Hematopoietic multipotent progenitor cell treated with erythropoietin and hydrocortisone succinate and interleukin-3 and kit ligand, for 15 days (in vitro differentiated cells): ENCODE measurements at regions not wholly inside any gene's neighbourhood (a gene's known extent, or its start where the extent isn't known, plus 50 kb on each side); places are given as distances from the start of the nearest gene placed in this dataset.
"Not testable (repeated sequence)": the region's sequence is repeated elsewhere in the genome, so short reads cannot be mapped to it uniquely, and the experiment has no call there.

Experiments used
- DNase-seq: peaks from one replicate; pipeline ENCODE4 v3.0.0-alpha.2; 2015; ENCODE audit warnings: low spot score

DNA sequence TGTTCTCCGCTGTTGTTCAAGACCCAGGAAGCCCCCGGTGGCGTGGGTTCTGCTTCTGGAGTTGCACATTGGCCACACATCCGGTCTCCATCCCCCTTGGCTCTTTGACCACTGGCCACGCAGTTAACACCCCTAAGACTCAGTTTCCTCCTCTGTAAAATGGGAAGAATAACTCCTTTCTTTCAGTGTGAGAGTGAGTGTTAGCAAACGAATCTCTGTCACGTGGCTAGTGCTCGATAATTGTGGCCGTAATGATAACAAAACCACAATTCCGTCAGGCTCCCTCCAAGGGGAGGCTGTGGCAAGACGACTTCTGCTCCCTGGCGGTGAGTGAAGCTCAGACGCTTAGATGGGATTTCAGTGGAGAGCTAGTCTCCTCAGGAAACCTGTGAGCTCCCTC, 315.2 kb upstream of the B3GAT1 start:
- no peak for DNase-seq

DNA sequence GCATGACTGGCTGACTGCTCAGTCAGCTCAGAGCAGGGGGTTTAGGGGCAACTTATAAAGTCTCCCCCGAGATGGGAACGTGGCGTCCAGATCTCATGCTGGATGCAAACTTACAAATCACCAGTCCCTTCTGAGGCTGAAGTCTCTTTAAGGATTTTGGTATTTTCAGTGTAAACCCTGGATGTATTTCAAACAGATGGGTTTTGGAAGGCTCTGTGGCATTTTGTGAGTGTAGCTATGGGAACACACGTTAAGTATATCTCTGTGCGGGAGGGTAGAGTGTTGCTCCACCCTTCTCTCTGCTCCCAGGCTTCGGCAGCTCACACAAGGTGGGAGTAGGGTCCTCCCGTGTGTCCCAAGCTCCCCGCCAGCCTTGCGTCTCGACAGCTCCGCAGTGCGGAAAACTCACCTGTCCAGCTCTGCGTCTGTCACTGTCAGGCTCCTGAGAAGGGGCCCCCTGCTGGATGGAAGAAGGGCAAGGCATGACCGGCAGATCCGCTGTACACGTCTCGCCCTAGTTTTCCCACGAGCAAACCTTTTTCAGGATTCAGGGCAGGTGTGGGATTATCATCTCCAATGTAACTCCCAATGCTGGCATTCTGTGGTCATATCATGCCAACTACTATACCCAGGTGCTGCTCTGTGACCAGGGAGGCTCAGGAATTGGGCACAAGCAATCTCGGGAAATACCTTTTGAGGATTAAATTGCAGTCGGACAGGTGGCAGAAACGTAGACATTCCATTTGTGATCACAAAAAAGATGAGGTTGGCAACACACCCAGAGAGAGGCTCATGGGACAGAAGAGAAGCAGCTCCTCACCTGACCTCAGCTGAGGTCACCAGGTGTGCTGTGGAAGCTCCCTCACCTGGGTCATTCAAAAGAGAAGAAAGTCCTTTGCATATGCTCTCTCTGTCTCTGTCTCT, 313.9 kb upstream of the B3GAT1 start:
- DNase-seq = no peak

DNA sequence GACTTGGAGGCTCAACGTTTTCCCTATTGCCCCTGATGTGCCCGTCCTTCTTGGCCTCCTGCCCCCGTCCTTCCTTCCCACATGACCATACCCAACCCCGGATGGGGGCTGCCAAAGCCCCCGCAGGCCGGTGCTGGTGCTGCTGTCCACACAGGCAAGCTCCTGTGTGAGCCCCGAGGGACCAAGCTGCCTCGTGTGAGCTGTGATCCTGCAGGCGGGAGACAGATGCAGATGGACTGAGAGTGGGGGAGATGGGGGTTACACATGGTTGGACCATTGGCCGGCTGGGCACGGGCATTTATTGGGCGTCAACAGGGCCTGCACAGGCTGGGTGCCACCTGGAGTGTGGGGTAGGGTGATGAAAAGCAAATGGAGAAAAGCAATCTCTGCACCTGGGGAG, 313.2 kb upstream of the B3GAT1 start:
- no peak for DNase-seq

DNA sequence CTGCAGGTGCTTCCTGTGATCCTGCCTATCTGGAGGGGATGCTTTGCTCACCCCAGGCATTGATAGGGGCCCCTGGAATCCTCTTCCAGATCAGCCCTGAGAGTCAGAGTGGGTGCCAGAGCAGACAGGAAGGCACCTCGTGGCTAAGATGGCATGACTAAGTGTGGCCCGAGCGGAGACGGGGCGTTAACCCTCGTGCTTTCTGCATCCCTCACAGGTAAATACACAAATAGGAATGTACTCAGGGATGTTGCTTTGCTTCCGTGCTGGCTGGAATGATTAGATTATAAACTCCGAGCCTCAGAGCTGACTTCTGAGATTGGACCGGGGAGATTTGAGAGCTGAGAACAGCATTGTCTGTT, 312.7 kb upstream of the B3GAT1 start:
- no peak for DNase-seq

DNA sequence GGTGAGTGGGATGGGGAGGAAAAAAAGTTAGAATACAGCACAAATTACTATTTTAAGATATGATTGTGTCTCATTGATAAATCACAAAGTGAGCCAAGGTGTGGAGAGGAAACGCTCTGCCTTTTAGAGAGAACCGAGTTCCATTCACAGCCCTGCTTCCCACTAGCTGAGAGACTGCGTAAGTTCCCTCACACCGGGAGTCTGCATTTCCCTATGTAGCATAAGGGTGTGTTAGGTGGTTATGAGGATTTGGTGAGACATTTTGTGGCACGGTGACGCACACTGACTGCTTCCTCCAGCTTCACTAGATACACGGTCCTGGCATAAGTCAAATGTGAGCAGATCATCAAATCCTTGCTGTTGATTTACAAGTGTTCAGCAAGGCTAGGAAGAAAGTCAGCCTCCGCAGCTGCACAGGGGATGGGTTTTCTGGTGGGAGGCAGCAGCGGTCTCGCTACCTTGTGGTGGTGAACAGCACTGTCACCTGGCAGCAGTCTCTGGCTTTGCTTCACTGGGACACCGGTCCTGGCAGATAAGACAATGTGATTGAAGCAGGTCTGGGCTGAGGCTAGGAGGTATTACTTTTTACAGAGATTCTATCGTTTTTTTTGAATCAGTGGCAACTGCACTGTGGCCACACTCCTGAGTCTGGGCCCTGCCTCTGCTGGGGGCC, 312.2 kb upstream of the B3GAT1 start:
- no peak for DNase-seq

DNA sequence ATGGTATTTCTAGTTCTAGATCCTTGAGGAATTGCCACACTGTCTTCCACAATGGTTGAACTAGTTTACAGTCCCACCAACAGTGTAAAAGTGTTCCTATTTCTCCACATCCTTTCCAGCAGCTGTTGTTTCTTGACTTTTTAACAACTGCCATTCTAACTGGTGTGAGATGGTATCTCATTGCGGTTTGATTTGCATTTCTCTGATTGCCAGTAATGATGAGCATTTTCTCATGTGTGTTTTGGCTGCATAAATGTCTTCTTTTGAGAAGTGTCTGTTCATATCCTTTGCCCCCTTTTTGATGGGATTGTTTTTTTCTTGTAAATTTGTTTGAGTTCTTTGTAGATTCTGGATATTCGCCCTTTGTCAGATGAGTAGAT, 308.6 kb upstream of the B3GAT1 start:
- not testable (repeated sequence) for DNase-seq

DNA sequence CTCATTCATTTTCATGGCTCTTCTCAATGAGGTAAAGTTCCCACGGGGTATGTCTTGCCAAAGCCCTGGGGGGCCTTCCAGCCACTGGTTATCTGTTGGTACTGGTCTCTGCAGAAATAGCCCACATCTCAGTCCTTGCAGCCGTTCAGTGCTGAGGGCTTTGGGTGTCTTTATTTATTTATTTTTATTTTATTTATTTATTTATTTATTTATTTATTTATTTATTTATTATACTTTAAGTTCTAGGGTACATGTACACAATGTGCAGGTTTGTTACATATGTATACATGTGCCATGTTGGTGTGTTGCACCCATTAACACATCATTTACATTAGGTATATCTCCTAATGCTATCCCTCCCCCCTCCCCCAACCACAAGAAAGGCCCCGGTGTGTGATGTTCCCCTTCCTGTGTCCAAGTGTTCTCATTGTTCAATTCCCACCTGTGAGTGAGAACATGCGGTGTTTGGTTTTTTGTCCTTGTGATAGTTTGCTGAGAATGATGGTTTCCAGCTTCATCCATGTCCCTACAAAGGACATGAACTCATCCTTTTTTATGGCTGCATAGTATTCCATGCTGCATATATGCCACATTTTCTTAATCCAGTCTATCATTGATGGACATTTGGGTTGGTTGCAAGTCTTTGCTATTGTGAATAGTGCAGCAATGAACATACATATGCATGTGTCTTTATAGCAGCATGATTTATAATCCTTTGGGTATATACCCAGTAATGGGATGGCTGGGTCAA, 308.1 kb upstream of the B3GAT1 start:
- not testable (repeated sequence) for DNase-seq

DNA sequence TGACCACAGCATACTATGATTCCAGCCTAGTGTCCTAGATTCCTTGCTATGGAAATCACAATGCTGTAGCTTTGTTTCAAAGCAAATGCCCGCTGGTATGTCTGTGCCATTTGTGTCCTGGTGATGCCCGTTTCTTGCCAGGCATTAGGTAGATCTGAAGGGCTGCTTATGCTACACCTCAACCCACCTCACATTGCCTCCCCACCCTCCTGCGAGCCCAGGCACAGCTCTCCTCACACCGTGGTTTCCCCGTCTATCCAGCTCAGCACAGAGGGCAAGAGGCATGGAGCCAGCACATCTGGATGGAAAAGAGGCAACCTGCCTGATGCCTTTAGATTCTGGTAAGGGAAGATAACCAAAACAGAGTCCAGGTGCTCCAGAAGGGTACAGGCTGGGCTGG, 307.4 kb upstream of the B3GAT1 start:
- DNase-seq = no peak

DNA sequence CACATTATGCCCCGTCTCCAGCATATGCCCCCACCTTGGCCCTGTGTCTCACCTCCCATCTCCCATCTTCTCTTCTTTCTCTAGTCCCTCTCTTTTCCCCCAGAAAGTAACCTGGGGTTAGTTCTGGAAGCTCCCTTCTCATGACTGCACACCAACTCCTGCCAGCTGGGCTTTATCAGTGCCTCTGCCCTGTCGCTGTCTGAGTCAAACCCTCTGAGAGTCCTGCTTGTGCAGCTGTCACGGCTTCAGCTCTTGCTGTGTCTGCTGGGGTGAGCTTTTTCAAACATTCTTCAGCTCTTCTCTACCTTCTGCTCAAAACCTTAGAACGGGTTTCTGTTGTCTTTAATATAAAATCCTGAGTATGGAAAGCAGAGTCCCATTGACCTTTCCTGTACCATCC, 304.5 kb upstream of the B3GAT1 start:
- DNase-seq = no peak

DNA sequence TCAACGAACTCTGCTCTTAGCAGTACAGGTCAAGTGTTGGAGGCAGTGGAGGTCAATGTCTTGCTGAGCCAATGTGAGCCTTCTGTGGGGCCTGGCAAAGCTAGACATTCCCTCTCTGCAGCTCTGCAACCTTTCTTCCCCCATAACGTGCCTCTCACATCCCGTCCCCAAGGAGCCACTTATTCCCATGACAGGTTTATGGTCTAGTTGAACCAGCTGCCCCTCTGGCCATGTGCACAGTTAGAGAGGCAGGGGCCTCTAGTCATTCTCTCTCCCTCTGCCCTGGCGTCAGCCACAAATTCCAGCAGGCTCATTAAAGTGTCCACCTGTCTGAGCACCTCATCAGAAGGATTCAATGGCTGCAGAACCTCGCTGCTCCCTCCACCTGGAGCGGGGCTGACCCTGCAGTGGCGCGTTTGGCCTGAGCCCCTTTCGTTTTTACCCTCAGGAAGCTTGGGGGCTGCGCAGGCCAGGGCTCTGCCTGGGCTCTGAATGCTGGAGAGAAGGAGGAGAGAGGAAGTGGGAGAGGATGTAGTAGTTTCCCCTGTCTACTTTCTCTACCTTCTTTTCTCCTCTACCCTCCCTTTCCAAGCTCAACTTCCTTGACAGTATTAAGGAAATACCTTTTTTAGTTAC, 302.1 kb upstream of the B3GAT1 start:
- no peak for DNase-seq

DNA sequence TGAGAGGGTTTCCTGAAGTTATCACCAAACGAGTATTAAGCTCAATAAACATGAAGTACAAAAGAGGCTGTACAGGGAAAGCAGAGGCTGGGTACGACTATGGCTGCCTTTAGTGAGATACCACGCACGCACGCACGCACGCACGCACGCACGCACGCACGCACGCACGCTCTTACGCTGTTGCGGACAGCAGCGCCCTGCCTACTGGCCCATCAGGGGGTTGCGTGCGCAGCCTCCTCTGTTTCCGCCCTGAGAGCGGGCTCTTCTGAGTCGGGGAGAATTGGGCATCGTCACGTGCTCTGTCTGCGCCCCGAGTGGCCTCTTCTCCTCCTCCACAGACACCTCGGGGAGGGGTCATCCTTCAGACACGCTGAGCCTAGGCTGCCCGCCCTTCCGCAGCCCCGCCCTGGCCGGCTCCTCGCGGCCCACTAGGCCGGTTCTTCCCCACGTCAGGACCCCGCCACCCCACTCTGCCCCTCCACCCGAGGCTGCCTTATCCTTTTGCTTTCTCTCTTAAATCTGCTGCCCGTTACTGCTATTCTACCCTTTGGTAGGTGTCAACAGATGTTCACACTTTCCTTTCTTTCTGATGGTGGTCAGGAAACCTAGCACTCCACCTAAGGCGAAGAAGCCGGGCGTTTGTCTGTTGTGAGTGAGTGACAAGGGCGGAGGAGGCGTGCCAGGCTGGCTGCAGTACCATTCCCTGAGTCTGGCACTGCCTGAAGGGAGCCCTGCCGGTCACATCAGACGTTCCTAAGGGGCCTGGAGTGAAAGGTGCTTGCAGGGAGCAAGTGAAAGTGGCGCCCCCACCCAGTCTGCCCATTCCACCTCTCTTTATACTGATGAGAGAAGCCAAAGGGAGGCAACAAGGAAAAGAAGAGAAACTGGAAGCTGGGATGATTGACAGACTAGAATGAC, 300.4 kb upstream of the B3GAT1 start:
- DNase-seq = no peak

DNA sequence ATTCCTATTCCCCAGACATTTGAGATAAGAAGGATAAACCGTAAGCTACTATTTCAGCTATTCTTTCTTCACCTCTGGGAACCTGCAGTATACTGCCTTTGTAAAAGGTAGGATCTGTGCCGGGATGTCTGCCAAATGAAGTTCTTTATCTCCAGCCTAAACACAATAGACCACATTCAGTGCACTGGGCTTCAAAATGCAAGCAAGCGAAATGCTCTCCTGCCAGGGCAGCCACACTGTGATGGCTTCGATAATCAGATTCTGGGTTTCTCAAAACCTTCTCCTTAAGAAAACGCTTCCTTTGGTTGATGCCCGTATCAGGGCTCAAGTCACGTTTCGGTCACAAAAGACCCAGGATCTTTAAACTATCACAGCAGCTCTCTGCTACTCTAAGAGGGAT, 299.5 kb upstream of the B3GAT1 start:
- DNase-seq = no peak

DNA sequence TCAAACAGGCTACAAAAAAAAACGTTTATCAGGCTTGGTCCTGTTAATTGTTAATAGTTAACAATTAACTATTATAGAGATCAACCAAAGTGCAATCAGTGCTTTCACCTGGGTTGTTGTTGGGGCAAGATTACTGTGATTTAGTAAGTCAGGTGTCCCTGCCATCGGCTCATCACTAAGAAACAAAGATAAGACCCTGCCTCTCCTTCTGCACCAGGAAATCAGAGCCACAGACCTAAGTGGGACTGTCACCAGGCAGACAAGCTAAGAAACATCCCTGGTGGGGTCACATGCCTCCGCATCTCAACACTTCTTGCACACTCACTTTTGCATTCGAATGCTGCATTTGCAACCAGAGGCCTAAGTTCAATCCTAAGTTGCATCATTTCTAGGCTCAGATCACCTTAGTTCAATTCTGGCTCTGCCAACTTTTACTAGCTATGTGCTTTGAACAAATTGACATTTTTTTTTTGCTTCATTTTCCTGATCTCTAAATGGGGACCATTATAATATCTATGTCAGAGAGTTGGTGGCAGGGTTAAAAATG, 298.9 kb upstream of the B3GAT1 start:
- DNase-seq = no peak

DNA sequence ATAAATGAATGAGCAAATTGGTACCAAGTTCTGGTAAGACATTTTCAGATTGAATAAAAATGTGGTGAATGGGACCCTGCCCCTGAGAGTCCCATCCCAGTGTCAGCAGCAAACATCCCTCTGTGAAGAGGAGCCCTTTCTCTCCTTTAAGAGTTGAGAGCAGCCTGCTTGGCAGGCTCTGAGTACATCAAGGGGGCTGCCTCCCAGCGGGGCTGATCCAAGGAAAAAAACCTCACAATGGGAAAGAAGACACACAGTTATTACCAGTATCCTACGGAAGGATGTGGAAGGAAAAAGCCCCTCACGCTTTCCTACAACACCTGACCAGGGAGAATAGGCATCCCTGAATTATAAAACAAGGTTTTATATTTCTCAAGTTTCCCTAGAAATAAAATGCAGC, 293.8 kb upstream of the B3GAT1 start:
- DNase-seq = no peak

DNA sequence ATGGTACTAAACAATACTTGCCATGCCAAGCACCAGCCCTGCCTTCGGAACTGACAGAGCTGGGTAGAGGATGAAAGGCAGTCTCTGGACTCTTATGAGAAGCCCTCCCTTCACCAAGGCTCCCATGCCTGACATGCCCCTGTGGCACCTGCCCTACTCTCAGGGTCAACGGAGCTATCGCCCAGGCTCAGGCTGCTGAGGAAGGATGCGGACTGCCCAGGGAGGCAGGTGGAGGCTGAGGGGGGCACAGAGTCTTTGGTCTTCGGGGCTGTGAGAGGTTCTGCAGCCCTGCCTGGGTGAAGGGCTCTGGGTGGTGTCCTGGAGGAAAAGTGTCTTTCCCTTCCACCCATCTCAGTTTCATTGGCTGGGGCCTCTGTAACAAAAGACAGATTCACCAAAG, 290.8 kb upstream of the B3GAT1 start:
- DNase-seq = no peak

DNA sequence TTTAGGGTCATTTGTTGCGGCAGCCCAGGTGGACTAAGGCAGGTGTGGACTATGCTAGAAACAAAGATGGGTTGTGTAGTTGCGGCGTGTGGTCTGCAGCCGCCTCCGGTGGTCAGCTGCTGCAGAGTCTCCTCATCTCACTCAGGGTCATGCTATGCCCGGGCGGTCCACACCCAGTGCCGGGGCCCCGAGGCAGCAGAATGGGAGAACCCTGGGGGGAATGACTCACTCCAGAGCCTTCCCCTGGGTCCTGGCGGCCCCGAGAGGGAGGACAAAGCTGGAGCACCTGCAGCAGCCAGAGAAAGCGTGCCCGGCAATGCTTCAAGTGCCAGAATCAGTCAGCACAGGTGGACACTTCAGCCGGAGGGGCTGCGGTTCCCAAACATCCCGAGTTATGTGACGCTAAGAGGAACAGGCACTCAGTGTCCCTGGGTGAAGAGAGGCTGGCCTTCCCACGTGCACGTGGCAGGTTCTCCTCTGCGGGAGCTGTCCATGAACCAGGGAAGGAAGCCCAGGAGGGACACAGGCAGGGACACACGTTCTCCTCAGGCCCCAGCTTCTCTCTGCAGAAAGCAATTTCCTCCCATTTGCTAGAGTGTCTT, 289.6 kb upstream of the B3GAT1 start:
- DNase-seq = no peak

DNA sequence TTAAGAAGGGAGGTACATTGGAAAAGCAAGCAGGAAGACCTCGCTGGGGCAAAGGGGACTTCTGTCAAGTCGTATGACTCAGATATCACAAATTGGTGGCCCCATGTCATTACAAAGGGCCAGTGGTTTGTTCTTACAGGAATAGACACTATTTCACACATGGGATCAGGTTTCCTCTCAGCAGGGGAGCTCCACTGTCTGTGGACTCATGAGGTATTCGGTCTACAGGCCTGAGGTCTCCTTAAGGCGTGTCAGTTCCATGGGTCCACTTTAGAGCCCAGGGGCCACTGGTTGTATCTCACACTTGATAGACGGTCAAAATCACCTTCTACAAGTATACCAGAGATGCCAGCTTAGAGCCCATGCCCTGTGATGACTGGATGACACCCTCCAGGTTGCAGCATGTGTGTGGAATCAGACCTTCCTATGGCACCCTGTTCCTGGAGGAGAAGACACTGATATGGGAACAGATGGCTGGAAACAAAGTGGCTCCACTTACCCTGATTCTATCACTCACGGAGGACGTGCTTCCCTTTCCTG, 288.1 kb upstream of the B3GAT1 start:
- DNase-seq = no peak

DNA sequence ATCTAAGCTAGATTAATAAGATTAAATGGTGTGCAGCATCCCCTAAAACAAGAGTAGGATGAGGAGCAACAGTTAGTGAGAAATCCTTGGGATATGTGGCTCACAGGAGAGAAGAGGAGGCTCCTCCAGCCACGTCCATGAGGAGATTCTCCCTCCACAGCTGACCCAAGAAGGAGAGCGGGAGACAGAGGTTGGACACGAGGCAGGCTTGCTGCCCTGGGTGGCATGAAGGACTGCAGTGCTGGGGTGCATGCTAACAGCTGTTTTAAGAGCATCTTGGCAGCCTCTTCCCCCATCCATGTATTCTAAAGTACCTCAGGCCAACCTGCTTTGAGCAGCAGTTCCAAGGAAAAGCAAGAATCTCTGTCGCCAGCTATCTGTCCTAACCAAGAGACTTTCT, 284.4 kb upstream of the B3GAT1 start:
- DNase-seq = no peak

DNA sequence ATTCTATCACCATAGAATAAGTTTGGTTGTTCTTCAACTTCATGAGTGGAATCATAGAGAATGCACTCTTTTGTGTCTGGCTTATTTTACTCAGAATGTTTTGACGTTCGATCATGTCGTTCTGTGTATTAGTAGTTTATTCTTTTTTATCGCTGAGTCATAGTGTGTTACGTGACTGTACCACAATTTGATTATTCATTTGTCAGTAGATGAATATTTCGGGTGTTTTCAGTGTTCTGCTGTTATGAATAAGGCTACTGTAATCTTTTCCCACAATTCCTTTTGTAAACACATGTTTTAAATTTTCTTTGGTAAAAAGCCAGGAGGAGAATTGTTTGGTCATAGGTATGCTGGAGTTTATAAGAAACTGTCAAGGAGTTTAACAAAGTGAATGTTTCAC, 279.9 kb upstream of the B3GAT1 start:
- no peak for DNase-seq

DNA sequence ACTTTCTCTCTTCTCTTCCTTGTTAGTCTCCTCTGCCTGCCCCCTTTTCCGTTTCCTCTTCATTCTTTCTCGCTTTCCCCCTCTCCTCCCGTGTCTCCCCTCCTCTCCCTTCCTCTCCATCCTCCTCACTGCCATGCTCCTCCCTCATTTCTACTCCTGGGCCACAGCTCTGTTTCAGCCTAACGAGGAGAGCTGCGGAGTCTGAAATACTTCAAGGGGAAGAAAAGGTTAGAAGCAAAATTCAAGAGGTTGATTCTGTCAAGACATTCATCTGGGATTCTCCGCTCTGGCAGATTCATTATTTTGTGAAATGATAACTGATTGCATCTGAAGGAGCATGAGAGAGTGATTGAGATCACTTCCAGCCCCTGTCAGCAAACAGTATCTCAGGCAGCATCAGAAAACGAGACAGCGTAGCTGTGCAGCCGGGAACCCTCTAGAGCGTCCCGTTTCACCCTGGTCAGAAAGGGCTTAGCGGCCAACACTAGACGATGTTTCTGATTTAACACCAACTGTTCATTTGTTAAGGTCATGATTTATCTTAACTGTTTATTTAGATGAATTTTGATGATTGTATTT, 279.3 kb upstream of the B3GAT1 start:
- DNase-seq = no peak
